ENCODE measurements at regions not wholly inside any gene's neighbourhood (a gene's known extent, or its start where the extent isn't known, plus 50 kb on each side); places are given as distances from the start of the nearest gene placed in this dataset.
"Not testable (repeated sequence)": the region's sequence is repeated elsewhere in the genome, so short reads cannot be mapped to it uniquely, and the experiment has no call there.

GRCh38 chrX:26525768-26526167 is 309.8 kb downstream of the MAGEB5 start:
- H3K36me3 Mint-ChIP-seq; H3K27ac Mint-ChIP-seq; DNase-seq (ENCODE audit: low spot score in 2 of 2); H3K4me1 Mint-ChIP-seq; H3K4me3 Mint-ChIP-seq; ATAC-seq; H3K9me3 Mint-ChIP-seq: not testable (repeated sequence)

- no peak overlapping the region for H3K27ac Mint-ChIP-seq
- H3K4me1 Mint-ChIP-seq, result no peaks in the 10 kb centered on the region
- H3K36me3 Mint-ChIP-seq, result no peaks in the 10 kb centered on the region
Observed at GRCh38 chrX:26522501-26522900, 306.5 kb downstream of the MAGEB5 start.

GRCh38 chrX:26511589-26512363 is 295.8 kb downstream of the MAGEB5 start:
- H3K4me1 Mint-ChIP-seq, result no peaks in the 10 kb centered on the region
- H3K9me3 Mint-ChIP-seq, result peaks cover 5% of the 10 kb centered on the region
- no peaks in the 10 kb centered on the region for H3K36me3 Mint-ChIP-seq
- H3K4me3 Mint-ChIP-seq, result no peak overlapping the region
- ATAC-seq (no peak), DNase-seq (ENCODE audit: low spot score in 2 of 2) (no peak)
- no peak overlapping the region for H3K27ac Mint-ChIP-seq

More at GRCh38 chrX:26522501-26522900, 306.5 kb downstream of the MAGEB5 start:
- H3K4me3 Mint-ChIP-seq, result no peak overlapping the region
- DNase-seq (ENCODE audit: low spot score in 2 of 2) (no peak), ATAC-seq (no peak)
- H3K9me3 Mint-ChIP-seq, result peaks cover 3% of the 10 kb centered on the region

- no peaks in the 10 kb centered on the region for H3K9me3 Mint-ChIP-seq
Observed at GRCh38 chrX:26470941-26471340, 255.0 kb downstream of the MAGEB5 start.

GRCh38 chrX:26466387-26466786 is 250.4 kb downstream of the MAGEB5 start:
- no peak for ATAC-seq
- Mint-ChIP-seq H3K27ac (no peak overlapping the region), H3K4me3 (no peak overlapping the region), H3K9me3 (no peaks in the 10 kb centered on the region), H3K4me1 (no peaks in the 10 kb centered on the region), H3K36me3 (no peaks in the 10 kb centered on the region)
- DNase-seq (ENCODE audit: low spot score in 2 of 2), result no peak

More at GRCh38 chrX:26470941-26471340, 255.0 kb downstream of the MAGEB5 start:
- DNase-seq (ENCODE audit: low spot score in 2 of 2) (no peak), ATAC-seq (no peak)
- no peak overlapping the region for H3K4me3 Mint-ChIP-seq
- no peaks in the 10 kb centered on the region for H3K36me3 Mint-ChIP-seq
- H3K4me1 Mint-ChIP-seq, result no peaks in the 10 kb centered on the region
- H3K27ac Mint-ChIP-seq, result no peak overlapping the region

GRCh38 chrX:26445288-26445687 is 229.3 kb downstream of the MAGEB5 start:
- ATAC-seq, result no peak
- no peak for DNase-seq (ENCODE audit: low spot score in 2 of 2)
- H3K9me3 Mint-ChIP-seq, result peaks cover 5% of the 10 kb centered on the region
- H3K36me3 Mint-ChIP-seq, result no peaks in the 10 kb centered on the region
- H3K4me1 Mint-ChIP-seq, result no peaks in the 10 kb centered on the region
- no peak overlapping the region for H3K27ac Mint-ChIP-seq
- H3K4me3 Mint-ChIP-seq, result no peak overlapping the region

- H3K36me3 Mint-ChIP-seq; H3K9me3 Mint-ChIP-seq; H3K27ac Mint-ChIP-seq; DNase-seq (ENCODE audit: low spot score in 2 of 2); ATAC-seq; H3K4me1 Mint-ChIP-seq; H3K4me3 Mint-ChIP-seq: not testable (repeated sequence)
Observed at GRCh38 chrX:26444417-26444816, 228.4 kb downstream of the MAGEB5 start.

GRCh38 chrX:26442340-26442739 is 226.4 kb downstream of the MAGEB5 start:
- Mint-ChIP-seq H3K36me3 (no peaks in the 10 kb centered on the region), H3K4me3 (no peak overlapping the region), H3K27ac (no peak overlapping the region), H3K4me1 (no peaks in the 10 kb centered on the region), H3K9me3 (peaks cover 2% of the 10 kb centered on the region)
- ATAC-seq, result no peak
- no peak for DNase-seq (ENCODE audit: low spot score in 2 of 2)

GRCh38 chrX:26414534-26414933 is 198.6 kb downstream of the MAGEB5 start:
- H3K9me3 Mint-ChIP-seq, result peaks cover 15% of the 10 kb centered on the region
- DNase-seq (ENCODE audit: low spot score in 2 of 2) (no peak), ATAC-seq (no peak)
- H3K4me1 Mint-ChIP-seq, result no peaks in the 10 kb centered on the region
- no peak overlapping the region for H3K27ac Mint-ChIP-seq
- no peak overlapping the region for H3K4me3 Mint-ChIP-seq
- no peaks in the 10 kb centered on the region for H3K36me3 Mint-ChIP-seq

GRCh38 chrX:26411045-26411444 is 195.1 kb downstream of the MAGEB5 start:
- peaks cover 9% of the 10 kb centered on the region for H3K9me3 Mint-ChIP-seq
- H3K4me3 Mint-ChIP-seq, result no peak overlapping the region
- no peak for ATAC-seq
- no peaks in the 10 kb centered on the region for H3K4me1 Mint-ChIP-seq
- H3K36me3 Mint-ChIP-seq, result no peaks in the 10 kb centered on the region
- H3K27ac Mint-ChIP-seq, result no peak overlapping the region
- no peak for DNase-seq (ENCODE audit: low spot score in 2 of 2)

GRCh38 chrX:26409636-26410035 is 193.7 kb downstream of the MAGEB5 start:
- no peaks in the 10 kb centered on the region for H3K36me3 Mint-ChIP-seq
- H3K4me3 Mint-ChIP-seq, result no peak overlapping the region
- no peak for ATAC-seq

GRCh38 chrX:26387906-26388305 is 171.9 kb downstream of the MAGEB5 start:
- ATAC-seq (no peak), DNase-seq (ENCODE audit: low spot score in 2 of 2) (no peak)
- Mint-ChIP-seq H3K4me3 (no peak overlapping the region), H3K36me3 (no peaks in the 10 kb centered on the region), H3K27ac (no peak overlapping the region), H3K4me1 (no peaks in the 10 kb centered on the region), H3K9me3 (peaks cover 5% of the 10 kb centered on the region)

More at GRCh38 chrX:26409636-26410035, 193.7 kb downstream of the MAGEB5 start:
- Mint-ChIP-seq H3K4me1 (no peaks in the 10 kb centered on the region), H3K9me3 (peaks cover 13% of the 10 kb centered on the region), H3K27ac (no peak overlapping the region)
- no peak for DNase-seq (ENCODE audit: low spot score in 2 of 2)

- Mint-ChIP-seq H3K27ac (no peak overlapping the region), H3K4me1 (no peaks in the 10 kb centered on the region), H3K4me3 (no peak overlapping the region), H3K36me3 (no peaks in the 10 kb centered on the region), H3K9me3 (peaks cover 2% of the 10 kb centered on the region)
- DNase-seq (ENCODE audit: low spot score in 2 of 2) (no peak), ATAC-seq (no peak)
Observed at GRCh38 chrX:26376037-26376708, 160.2 kb downstream of the MAGEB5 start.

GRCh38 chrX:26375346-26375745 is 159.4 kb downstream of the MAGEB5 start:
- Mint-ChIP-seq H3K4me3 (no peak overlapping the region), H3K9me3 (peaks cover 2% of the 10 kb centered on the region), H3K4me1 (no peaks in the 10 kb centered on the region), H3K27ac (no peak overlapping the region), H3K36me3 (no peaks in the 10 kb centered on the region)
- no peak for DNase-seq (ENCODE audit: low spot score in 2 of 2)
- no peak for ATAC-seq

- Mint-ChIP-seq H3K27ac (no peak overlapping the region), H3K36me3 (no peaks in the 10 kb centered on the region), H3K4me3 (no peak overlapping the region), H3K9me3 (peaks cover 2% of the 10 kb centered on the region), H3K4me1 (no peaks in the 10 kb centered on the region)
- no peak for ATAC-seq
- no peak for DNase-seq (ENCODE audit: low spot score in 2 of 2)
Observed at GRCh38 chrX:26373829-26374228, 157.9 kb downstream of the MAGEB5 start.

- peaks cover 16% of the 10 kb centered on the region for H3K9me3 Mint-ChIP-seq
- ATAC-seq (no peak), DNase-seq (ENCODE audit: low spot score in 2 of 2) (no peak)
- H3K27ac Mint-ChIP-seq, result no peak overlapping the region
- no peaks in the 10 kb centered on the region for H3K4me1 Mint-ChIP-seq
- H3K36me3 Mint-ChIP-seq, result peaks cover 4% of the 10 kb centered on the region
- H3K4me3 Mint-ChIP-seq, result no peak overlapping the region
Observed at GRCh38 chrX:26352891-26353430, 137.0 kb downstream of the MAGEB5 start.

Measured in stimulated activated effector memory CD8-positive, alpha-beta T cell treated with anti-CD3 and anti-CD28 coated beads, Interleukin-12 subunit alpha, Interleukin-12 subunit beta, amount 100 ng/mL, for 72 hours (primary cell).